HG02981 (cell line): ENCODE measurements at regions not wholly inside any gene's neighbourhood (a gene's known extent, or its start where the extent isn't known, plus 50 kb on each side); places are given as distances from the start of the nearest gene placed in this dataset.
"Not testable (repeated sequence)": the region's sequence is repeated elsewhere in the genome, so short reads cannot be mapped to it uniquely, and the experiment has no call there.

Experiments used
- ATAC-seq: cut with Tn5 transposase; IDR thresholded peaks from one replicate; pipeline ENCODE4 v1.9.1; 2021; ENCODE audit warnings: mild to moderate bottlenecking, moderate library complexity; ENCODE audit not compliant: unreplicated experiment

DNA sequence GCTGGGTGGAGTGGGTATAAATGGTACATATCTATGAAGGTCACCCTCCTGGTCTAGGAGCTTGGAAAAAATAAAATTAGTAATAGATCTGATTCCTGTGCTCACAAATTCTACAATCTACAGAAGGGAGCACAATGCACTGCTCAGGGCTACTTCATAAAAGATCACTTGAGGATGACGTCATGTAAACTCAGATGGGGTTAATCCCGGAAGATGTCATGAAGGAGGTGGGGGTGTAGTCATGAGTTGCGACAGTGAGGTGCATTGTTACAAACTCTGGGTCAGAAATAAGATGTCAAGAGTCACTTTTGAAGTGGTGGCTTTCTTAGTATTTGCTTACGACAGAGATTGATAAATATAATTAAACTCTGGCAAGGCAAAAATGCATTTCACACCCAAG lies 68.2 kb downstream of the LHX9 start:
- no peak for ATAC-seq

DNA sequence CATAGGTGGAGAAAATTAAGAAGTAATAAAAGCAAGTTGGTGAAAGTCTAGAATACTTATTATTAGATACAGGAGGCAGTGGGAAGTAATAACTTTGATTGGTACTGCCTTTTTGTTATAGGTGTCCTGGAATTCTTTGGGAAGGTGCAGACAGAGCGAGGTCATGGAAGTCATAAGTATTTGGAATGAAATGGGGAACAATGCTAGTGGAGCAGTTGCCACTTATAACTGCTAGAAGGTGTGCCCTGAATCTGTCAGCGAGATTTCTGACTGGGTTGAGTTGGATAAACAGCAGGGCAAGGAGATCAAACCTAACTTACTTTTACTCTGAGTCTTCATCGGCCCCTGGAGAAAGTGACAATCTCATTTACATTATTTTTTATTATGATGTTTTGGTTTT lies 69.6 kb downstream of the LHX9 start:
- no peak for ATAC-seq

DNA sequence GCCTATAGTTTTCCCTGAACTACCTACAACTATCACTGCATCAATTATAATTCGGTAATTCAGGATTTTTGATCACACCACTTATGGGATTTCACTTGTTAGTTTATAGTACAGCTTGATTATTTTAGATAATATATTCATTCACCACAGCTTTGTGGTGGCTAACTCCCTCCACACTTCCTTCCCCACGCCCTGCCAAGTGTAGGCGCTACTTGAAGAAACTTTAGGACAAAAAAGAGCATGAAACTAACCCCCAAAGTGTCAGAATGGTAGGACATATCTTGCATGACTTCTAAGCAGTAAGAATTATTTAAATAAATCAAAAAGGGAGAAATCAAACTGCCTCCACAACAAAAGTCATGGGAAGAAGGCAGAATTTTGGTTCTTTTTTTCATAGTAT lies 70.1 kb downstream of the LHX9 start:
- no peak for ATAC-seq

GRCh38 chr1:197988581-197988980 lies 71.4 kb downstream of the LHX9 start:
- ATAC-seq: not testable (repeated sequence)

DNA sequence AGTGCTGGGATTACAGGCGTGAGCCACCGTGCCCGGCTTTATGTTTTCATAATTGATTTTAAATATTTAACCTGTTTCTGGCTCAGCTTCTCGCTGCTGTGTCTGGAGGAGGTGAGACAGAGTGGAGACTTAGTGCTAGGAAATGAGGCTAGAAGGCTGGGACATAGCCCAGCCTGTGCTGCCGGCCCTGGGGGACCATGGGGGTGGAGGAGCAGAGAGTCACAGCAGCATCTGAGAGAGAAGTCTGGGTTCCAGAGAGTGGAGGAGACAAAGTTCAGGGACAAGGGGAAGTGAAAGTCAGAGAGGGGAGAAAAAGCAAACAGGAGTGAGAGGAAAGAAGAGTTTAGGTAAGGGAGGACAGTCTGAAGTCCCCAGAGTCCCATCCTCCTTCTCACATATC lies 71.9 kb downstream of the LHX9 start:
- no peak for ATAC-seq

- ATAC-seq: no peak
These were observed 74.4 kb downstream of the LHX9 start for GRCh38 chr1:197991594-197991993.

GRCh38 chr1:197994907-197995407 lies 77.8 kb downstream of the LHX9 start:
- ATAC-seq: no peak

DNA sequence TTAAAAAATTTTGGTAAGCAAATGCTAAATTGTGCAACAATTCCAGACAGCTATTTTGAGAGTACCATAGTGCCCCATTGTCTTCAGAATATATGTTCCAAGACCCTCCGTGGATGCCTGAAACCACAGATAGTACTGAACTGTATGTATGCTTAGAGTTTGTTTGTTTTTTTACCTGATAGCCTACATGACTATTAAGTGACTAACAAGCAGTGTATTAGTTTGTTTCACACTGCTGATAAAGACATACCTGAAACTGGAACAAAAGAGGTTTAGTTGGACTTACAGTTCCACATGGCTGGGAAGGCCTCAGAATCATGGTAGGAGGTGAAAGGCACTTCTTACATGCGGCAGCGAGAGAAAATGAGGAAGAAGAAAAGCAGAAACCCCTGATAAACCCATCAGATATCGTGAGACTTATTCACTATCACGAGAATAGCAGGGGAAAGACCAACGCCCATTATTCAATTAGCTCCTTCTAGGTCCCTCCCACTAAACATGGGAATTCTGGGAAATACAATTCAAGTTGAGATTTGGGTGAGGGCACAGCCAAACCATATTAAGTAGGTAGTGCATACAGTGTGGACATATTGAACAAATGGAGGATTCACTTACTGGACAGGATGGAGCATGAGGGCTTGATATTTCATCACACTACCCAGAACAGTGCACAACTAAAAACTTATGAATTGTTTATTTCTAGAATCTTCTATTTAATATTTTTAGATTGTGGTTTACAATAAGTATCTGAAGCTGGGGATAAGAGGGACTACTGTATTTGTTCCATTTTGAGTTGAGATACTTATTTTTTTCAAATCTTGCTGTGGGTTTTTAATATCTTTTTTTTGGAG lies 78.5 kb downstream of the LHX9 start:
- ATAC-seq: no peak

DNA sequence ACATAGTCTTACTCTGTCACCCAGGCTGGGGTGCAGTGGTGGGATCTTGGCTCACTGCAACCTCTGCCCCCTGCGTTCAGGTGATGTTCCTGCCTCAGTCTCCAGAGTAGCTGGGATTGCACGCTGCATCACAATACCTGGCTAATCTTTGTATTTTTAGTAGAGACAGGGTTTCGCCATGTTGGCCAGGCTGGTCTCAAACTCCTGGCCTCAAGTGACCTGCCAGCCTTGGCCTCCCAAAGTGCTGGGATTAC lies 79.0 kb downstream of the LHX9 start:
- not testable (repeated sequence) for ATAC-seq

DNA sequence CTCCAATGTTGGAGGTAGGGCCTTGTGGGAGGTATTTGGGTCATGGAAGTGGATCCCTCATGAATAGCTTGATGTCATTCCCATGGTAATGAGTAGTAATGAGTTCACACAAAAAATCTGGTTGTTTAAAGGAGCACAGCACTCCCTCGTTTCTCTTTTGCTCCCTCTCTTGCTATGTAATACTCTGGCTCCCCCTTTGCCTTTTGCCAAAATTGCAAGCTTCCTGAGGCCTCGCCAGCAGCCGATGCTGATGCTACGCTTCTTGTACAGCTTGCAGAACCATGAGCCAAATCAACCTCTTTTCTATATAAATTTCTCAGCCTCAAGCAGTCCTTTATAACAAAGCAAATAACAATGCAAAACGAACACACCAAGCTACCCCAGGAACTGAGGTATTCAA lies 80.9 kb downstream of the LHX9 start:
- no peak for ATAC-seq

DNA sequence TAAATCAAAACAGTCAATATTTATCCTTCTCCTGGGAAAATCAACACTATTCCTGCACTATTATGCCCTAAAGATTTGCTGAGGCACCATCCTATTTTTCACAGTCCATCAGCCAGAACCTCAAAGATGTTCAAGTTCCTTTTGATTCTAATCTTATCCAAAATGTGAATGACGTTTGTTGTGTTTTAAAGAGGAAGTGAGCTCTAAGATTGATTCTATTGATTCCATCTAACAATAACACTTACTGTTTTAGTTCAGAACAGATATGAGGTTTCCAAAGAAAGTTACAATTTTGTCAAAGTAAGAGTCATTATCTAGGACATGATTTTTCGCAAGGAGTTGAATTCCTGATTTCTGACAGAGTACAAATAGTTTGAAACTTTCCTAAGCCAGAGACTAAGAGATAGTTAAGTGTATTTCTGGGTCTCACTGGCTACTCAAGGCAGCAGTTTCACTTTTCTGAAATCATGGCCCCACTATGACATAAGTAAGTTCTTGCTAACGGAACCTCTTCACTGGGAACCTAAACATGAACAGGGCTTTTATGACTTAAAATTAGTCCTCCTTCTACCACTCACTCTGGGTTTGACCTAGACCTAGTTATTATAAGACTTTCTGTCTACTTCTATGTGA lies 84.7 kb downstream of the LHX9 start:
- ATAC-seq: no peak

DNA sequence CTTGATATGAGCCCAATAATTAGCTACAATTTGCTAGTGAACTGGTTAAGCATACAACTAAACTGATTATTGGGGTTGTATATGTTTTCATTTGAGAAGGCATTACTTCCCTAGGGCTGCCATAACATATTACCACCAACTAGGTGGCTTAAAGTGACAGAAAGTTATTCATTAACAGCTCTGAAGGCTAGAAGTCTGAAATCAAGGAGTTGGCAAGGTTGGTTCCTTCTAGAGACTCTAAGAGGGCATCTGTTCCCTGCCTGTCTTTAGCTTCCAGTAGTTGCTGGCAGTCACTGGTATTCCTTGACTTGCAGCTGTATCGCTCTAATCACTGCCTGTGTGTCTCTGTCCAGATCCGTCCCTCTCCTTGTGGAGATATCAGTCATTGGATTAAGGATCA lies 86.3 kb downstream of the LHX9 start:
- no peak for ATAC-seq

- ATAC-seq: no peak
These were observed 89.8 kb downstream of the LHX9 start for GRCh38 chr1:198007011-198007410.

DNA sequence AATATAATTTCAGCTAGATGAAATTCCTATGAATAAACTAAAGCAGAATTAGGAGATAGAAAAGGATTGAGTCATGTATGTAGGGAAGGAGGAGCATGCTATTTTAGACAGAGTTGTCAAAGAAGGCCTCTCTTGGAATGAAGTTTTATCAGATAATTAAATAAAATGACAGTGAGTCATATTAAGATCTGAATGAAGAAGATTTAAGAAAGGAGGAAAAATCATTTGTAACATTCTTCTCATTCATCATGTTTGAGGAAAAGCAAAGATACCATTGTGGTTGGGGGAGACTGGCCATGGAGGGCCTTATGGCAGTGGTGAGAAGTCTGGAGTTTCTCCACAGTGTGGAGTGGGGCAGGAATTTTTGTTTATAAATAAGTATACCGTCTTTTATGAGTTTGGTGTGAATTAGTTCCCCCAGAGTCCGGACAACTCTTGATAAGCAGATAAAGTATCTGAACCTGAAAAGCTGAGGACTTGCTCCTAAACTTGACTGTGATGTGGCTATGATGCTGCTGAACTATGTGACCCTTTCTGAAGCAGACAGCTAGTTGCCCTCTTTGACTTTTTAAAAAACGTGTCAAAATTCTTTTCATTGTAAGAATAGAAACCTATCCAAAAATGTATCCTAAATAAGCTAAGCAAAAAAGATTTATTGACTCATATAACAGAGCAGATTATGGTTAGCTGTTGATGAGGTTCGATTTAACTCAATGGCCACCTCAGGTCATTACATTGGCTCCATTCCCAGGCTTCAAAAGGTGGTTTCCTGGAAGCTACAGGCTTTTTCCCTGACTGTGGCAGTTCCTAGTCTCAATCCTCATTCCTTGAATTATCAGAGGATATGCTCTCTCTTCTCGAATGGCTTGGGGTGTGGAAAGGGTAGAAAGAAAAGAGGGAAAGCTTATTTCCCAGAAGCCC lies 90.8 kb downstream of the LHX9 start:
- no peak for ATAC-seq

DNA sequence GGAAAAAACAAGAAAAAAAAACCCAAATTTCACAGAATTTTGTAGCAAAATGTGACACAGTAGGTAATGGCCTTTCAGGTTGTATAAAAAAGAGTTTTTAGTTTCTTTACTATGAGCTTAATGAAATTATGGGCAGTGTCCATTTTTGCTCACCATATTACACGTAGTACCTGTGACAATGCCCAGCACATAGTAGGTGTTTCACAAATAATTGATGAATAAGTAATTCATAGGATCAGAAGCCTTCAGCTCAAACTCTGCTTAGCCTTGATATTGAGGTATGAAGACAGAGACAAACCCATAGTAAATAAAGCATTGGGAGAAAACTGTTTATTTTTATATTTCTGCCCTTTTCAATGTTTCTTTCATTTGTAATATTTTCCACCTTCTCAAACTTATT lies 97.2 kb downstream of the LHX9 start:
- no peak for ATAC-seq

GRCh38 chr1:198015309-198015708 lies 98.1 kb downstream of the LHX9 start:
- ATAC-seq: no peak

DNA sequence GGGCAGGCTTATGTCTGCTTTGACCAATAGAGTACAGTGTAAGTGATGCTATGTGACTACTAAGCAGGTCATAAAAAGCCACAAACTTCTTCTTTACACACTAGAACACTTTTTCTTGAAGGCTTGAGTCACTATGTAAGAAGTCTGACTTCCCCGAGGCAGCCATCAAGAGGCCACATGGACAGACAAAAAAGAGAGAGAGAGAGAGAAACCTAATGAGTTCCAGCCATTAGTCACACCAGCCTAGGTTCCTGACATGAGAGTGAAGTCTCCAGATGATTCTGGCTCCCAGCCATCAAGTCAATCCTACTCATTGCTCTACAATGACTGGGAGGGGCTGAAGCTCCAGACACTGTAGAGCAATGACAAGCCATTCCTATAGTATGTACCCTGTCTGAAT lies 101.4 kb downstream of the LHX9 start:
- no peak for ATAC-seq

GRCh38 chr1:198019126-198019525 lies 102.0 kb downstream of the LHX9 start:
- ATAC-seq: no peak

DNA sequence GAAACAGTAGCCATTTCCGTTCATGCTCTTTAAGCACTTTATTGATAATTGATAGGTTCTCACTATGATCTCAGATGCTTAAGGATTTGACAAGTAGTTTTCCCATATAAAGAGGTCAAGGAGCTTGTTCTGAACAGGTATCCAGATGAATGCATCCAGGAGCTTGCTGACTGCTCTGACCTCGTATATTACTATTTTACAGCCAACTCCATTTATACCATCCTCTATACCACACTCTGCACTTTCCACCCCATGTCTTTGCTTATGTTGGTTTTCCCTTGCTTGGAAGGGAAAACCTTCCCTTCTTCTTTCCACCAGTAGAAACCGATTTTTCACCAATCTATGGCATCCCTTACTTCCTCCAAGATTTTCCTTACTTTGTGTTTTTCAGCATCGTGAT lies 107.2 kb downstream of the LHX9 start:
- ATAC-seq: no peak

DNA sequence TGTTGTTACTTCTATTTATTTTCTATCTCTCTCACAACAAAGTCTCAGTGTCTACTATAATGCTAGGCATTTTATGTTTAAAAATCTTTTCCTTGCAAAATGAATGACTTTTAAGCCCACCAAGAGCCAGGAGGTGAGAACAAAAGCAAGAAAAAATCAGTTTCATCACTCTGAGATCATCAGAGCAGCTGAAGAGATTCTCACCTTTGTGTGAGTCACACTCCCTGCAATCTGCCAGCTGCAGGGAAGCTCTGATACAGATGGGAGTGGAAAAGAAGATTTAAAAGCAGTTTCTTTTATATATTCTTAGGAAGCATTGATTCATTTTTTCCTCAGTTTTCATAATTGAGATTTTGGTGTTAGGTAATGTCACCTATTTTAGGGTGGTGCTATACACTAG lies 107.6 kb downstream of the LHX9 start:
- no peak for ATAC-seq

GRCh38 chr1:198030682-198031081 lies 113.5 kb downstream of the LHX9 start:
- no peak for ATAC-seq

GRCh38 chr1:198031086-198031485 lies 113.9 kb downstream of the LHX9 start:
- no peak for ATAC-seq
